Activated B cell treated with CpG ODN at 0.5 μM for 24 hours (primary cell): ENCODE measurements at regions not wholly inside any gene's neighbourhood (a gene's known extent, or its start where the extent isn't known, plus 50 kb on each side); places are given as distances from the start of the nearest gene placed in this dataset.

Source experiments
- ATAC-seq: fragments of 200-7000 bp; cut with Tn5 transposase; one replicate; pipeline ENCODE4 v1.10.0; 2021; ENCODE audit warnings: low read depth, mild to moderate bottlenecking, moderate library complexity
- CTCF ChIA-PET: fragments of 350-600 bp; sonication (Branson Sonifier 250); formaldehyde crosslinking; loops from one replicate; lab custom pipeline; 2021; ENCODE audit warnings: antibody characterized with exemption; lab: Charles Lee
- POLR2A ChIA-PET: fragments of 350-600 bp; sonication (Branson Sonifier 250); formaldehyde crosslinking; loops from one replicate; lab custom pipeline; 2021; ENCODE audit warnings: antibody characterized with exemption; lab: Charles Lee
- DNase-seq: peaks from one replicate; pipeline ENCODE4 v3.0.0; 2022
- H3K27ac Mint-ChIP-seq: one replicate; pipeline ENCODE4 v1.8.0; 2020; ENCODE audit warnings: mixed read lengths
- H3K27me3 Mint-ChIP-seq: one replicate; pipeline ENCODE4 v1.8.0; 2021; ENCODE audit warnings: mixed read lengths
- H3K36me3 Mint-ChIP-seq: one replicate; pipeline ENCODE4 v1.8.0; 2021; ENCODE audit warnings: low read depth, mixed read lengths
- H3K4me1 Mint-ChIP-seq: one replicate; pipeline ENCODE4 v1.8.0; 2021; ENCODE audit warnings: mixed read lengths
- H3K4me3 Mint-ChIP-seq: one replicate; pipeline ENCODE4 v1.8.0; 2020; ENCODE audit warnings: mild to moderate bottlenecking, mixed read lengths
- H3K9me3 Mint-ChIP-seq: one replicate; pipeline ENCODE4 v1.8.0; 2020; ENCODE audit warnings: mixed read lengths
- intact Hi-C: fragments of 100-400 bp; cut with micrococcal nuclease; formaldehyde crosslinking; loops from one replicate; pipeline ENCODE4 v1.15.1; 2024
- TF ChIP-seq, protein P1 (sequence below): fragments of 200-600 bp; IDR thresholded peaks from one replicate; pipeline ENCODE4 v1.8.0; 2022; ENCODE audit warnings: antibody characterized with exemption, mild to moderate bottlenecking

GRCh38 chr7:153616711-153617325 is 435.4 kb upstream of the DPP6 start:
- TF ChIP-seq, protein P1, sequence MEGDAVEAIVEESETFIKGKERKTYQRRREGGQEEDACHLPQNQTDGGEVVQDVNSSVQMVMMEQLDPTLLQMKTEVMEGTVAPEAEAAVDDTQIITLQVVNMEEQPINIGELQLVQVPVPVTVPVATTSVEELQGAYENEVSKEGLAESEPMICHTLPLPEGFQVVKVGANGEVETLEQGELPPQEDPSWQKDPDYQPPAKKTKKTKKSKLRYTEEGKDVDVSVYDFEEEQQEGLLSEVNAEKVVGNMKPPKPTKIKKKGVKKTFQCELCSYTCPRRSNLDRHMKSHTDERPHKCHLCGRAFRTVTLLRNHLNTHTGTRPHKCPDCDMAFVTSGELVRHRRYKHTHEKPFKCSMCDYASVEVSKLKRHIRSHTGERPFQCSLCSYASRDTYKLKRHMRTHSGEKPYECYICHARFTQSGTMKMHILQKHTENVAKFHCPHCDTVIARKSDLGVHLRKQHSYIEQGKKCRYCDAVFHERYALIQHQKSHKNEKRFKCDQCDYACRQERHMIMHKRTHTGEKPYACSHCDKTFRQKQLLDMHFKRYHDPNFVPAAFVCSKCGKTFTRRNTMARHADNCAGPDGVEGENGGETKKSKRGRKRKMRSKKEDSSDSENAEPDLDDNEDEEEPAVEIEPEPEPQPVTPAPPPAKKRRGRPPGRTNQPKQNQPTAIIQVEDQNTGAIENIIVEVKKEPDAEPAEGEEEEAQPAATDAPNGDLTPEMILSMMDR = no peak
- ATAC-seq = no peak
- CTCF ChIA-PET = no interaction called here
- Mint-ChIP-seq H3K4me1 (no peaks in the 10 kb centered on the region), H3K4me3 (no peak overlapping the region), H3K36me3 (no peaks in the 10 kb centered on the region), H3K9me3 (peaks cover 3% of the 10 kb centered on the region), H3K27me3 (no peaks in the 10 kb centered on the region), H3K27ac (no peak overlapping the region)
- intact Hi-C loops = no loop called here
- no peak for DNase-seq
- POLR2A ChIA-PET = no interaction called here

DNA sequence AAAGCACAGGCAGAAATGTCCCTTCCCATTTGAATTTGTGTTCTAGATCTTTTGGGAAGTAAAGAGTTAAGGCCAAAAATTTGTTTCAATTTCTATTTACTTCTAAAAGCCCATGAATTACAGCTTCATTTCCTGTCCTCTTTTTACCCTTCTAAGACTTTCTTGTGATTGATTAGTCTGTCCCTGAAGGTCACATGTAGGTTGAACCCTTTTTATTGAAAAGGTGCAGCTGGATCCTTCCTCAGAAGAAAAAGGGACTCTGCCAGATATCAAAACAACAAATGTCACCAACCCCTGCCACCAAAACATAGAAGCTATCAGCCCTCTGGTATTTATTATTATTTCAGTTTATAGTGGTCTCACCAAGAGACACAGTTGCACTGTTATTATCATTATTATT is 424.9 kb upstream of the DPP6 start:
- Mint-ChIP-seq H3K9me3 (peaks cover 3% of the 10 kb centered on the region), H3K4me1 (no peaks in the 10 kb centered on the region), H3K27me3 (no peaks in the 10 kb centered on the region), H3K36me3 (no peaks in the 10 kb centered on the region), H3K27ac (no peak overlapping the region), H3K4me3 (no peak overlapping the region)
- intact Hi-C loops = no loop called here
- TF ChIP-seq, protein P1 = no peak
- no peak for ATAC-seq
- DNase-seq = no peak
- ChIA-PET POLR2A (no interaction called here), CTCF (no interaction called here)

DNA sequence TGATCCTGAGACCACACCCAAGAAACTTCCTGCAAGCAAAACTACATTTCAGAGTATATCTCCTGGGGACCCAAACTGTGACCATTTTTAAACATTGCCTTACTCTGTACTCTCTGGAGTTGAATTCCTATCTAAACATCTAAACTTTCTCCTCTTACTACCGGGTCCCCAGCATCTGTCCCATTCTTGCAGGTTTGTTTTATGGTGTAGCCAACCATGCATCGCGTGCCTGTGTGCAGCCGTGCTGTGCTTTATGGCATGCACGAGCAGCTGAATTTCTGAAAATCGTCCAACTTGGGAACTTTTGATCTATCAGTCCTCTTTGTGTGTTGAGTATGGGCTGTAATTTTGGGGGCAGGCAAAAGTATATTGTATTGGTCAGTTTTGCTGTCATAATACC is 423.8 kb upstream of the DPP6 start:
- no peaks in the 10 kb centered on the region for H3K4me1 Mint-ChIP-seq
- no peaks in the 10 kb centered on the region for H3K27me3 Mint-ChIP-seq
- DNase-seq (no peak), ATAC-seq (no peak)
- ChIA-PET POLR2A (no interaction called here), CTCF (no interaction called here)
- H3K4me3 Mint-ChIP-seq = no peak overlapping the region
- peaks cover 3% of the 10 kb centered on the region for H3K9me3 Mint-ChIP-seq
- TF ChIP-seq, protein P1 = no peak
- intact Hi-C loops = no loop called here
- no peak overlapping the region for H3K27ac Mint-ChIP-seq
- H3K36me3 Mint-ChIP-seq = no peaks in the 10 kb centered on the region

GRCh38 chr7:153628825-153629224 is 423.4 kb upstream of the DPP6 start:
- TF ChIP-seq, protein P1 = no peak
- CTCF ChIA-PET = no interaction called here
- H3K27ac Mint-ChIP-seq = no peak overlapping the region
- DNase-seq (no peak), ATAC-seq (no peak)
- H3K27me3 Mint-ChIP-seq = no peaks in the 10 kb centered on the region
- no peaks in the 10 kb centered on the region for H3K4me1 Mint-ChIP-seq
- intact Hi-C loops = no loop called here
- peaks cover 3% of the 10 kb centered on the region for H3K9me3 Mint-ChIP-seq
- POLR2A ChIA-PET = no interaction called here
- H3K36me3 Mint-ChIP-seq = no peaks in the 10 kb centered on the region
- no peak overlapping the region for H3K4me3 Mint-ChIP-seq

GRCh38 chr7:153638821-153639435 is 413.3 kb upstream of the DPP6 start:
- Mint-ChIP-seq H3K4me1 (no peaks in the 10 kb centered on the region), H3K9me3 (peaks cover 22% of the 10 kb centered on the region), H3K27me3 (no peaks in the 10 kb centered on the region), H3K36me3 (no peaks in the 10 kb centered on the region), H3K27ac (no peak overlapping the region), H3K4me3 (no peak overlapping the region)
- ATAC-seq (no peak), DNase-seq (no peak)
- intact Hi-C loops = no loop called here
- ChIA-PET POLR2A (no interaction called here), CTCF (no interaction called here)
- TF ChIP-seq, protein P1 = no peak
